ENCODE measurements at regions not wholly inside any gene's neighbourhood (a gene's known extent, or its start where the extent isn't known, plus 50 kb on each side); places are given as distances from the start of the nearest gene placed in this dataset.

- no peaks in the 10 kb centered on the region for H3K27me3 ChIP-seq (ENCODE audit: control insufficient read depth in 1 of 2, insufficient read depth in 1 of 2, low read length in 2 of 2)
- WGBS = 82% methylated on average over 7 of the region's 7 CpGs
- no peak overlapping the region for H3K4me2 ChIP-seq (ENCODE audit: low read length, poor library complexity, severe bottlenecking)
- no peak overlapping the region for H2AFZ ChIP-seq (ENCODE audit: low read depth, low read length)
- no peaks in the 10 kb centered on the region for H3K4me1 ChIP-seq (ENCODE audit: control insufficient read depth, insufficient read depth, low read depth, low read length)
- H3K9me3 ChIP-seq (ENCODE audit: control insufficient read depth, low read length) = no peaks in the 10 kb centered on the region
- no peak overlapping the region for H3K4ac ChIP-seq (ENCODE audit: low read depth in 1 of 2, low read length in 2 of 2)
- no peak overlapping the region for H3K4me3 ChIP-seq (ENCODE audit: insufficient read depth in 1 of 2, low read depth in 1 of 2, low read length in 2 of 2)
- H3K27ac ChIP-seq (ENCODE audit: low read length, poor library complexity, severe bottlenecking) = no peak overlapping the region
- no peak overlapping the region for H3K18ac ChIP-seq (ENCODE audit: low read depth in 1 of 2, low read length in 2 of 2)
- H2BK15ac ChIP-seq (ENCODE audit: low read depth, poor library complexity, severe bottlenecking) = no peak overlapping the region
- DNase-seq = no peak
- H4K91ac ChIP-seq (ENCODE audit: low read length) = no peak overlapping the region
- no peaks in the 10 kb centered on the region for H3K79me1 ChIP-seq (replicated peaks; ENCODE audit: low read length, poor library complexity, severe bottlenecking)
- H2BK120ac ChIP-seq (ENCODE audit: low read depth, low read length) = no peak overlapping the region
- no peak overlapping the region for H3K23ac ChIP-seq (ENCODE audit: low read length in 2 of 2)
- no peak overlapping the region for H2AK5ac ChIP-seq (ENCODE audit: low read length, severe bottlenecking)
- H4K8ac ChIP-seq (ENCODE audit: low read length) = no peak overlapping the region
- no peak overlapping the region for H3K14ac ChIP-seq (ENCODE audit: low read length in 2 of 2)
- H3K9ac ChIP-seq (ENCODE audit: low read length) = no peak overlapping the region
- no peak overlapping the region for H2BK12ac ChIP-seq (ENCODE audit: low read length in 2 of 2)
- H2BK5ac ChIP-seq (ENCODE audit: low read depth, low read length, poor library complexity, severe bottlenecking) = no peak overlapping the region
- no peaks in the 10 kb centered on the region for H3K36me3 ChIP-seq (ENCODE audit: control insufficient read depth in 1 of 2, insufficient read depth in 2 of 2, low read depth in 1 of 2, low read length in 2 of 2)
Measured at GRCh38 chr3:130800829-130801228, 54.2 kb upstream of the PIK3R4 start.

- Histone ChIP-seq H3K4me3 (ENCODE audit: insufficient read depth in 1 of 2, low read depth in 1 of 2, low read length in 2 of 2) (no peak overlapping the region), H3K79me1 (replicated peaks; ENCODE audit: low read length, poor library complexity, severe bottlenecking) (no peaks in the 10 kb centered on the region), H3K18ac (ENCODE audit: low read depth in 1 of 2, low read length in 2 of 2) (no peak overlapping the region), H3K4ac (ENCODE audit: low read depth in 1 of 2, low read length in 2 of 2) (no peak overlapping the region), H4K91ac (ENCODE audit: low read length) (no peak overlapping the region), H2BK120ac (ENCODE audit: low read depth, low read length) (no peak overlapping the region), H2BK12ac (ENCODE audit: low read length in 2 of 2) (no peak overlapping the region), H3K36me3 (ENCODE audit: control insufficient read depth in 1 of 2, insufficient read depth in 2 of 2, low read depth in 1 of 2, low read length in 2 of 2) (no peaks in the 10 kb centered on the region), H2BK5ac (ENCODE audit: low read depth, low read length, poor library complexity, severe bottlenecking) (no peak overlapping the region), H3K23ac (ENCODE audit: low read length in 2 of 2) (no peak overlapping the region), H3K14ac (ENCODE audit: low read length in 2 of 2) (no peak overlapping the region), H3K9ac (ENCODE audit: low read length) (no peak overlapping the region), H3K9me3 (ENCODE audit: control insufficient read depth, low read length) (no peaks in the 10 kb centered on the region), H3K27ac (ENCODE audit: low read length, poor library complexity, severe bottlenecking) (no peak overlapping the region), H2BK15ac (ENCODE audit: low read depth, poor library complexity, severe bottlenecking) (no peak overlapping the region), H3K4me2 (ENCODE audit: low read length, poor library complexity, severe bottlenecking) (no peak overlapping the region), H4K8ac (ENCODE audit: low read length) (no peak overlapping the region), H2AFZ (ENCODE audit: low read depth, low read length) (no peak overlapping the region), H2AK5ac (ENCODE audit: low read length, severe bottlenecking) (no peak overlapping the region), H3K27me3 (ENCODE audit: control insufficient read depth in 1 of 2, insufficient read depth in 1 of 2, low read length in 2 of 2) (no peaks in the 10 kb centered on the region), H3K4me1 (ENCODE audit: control insufficient read depth, insufficient read depth, low read depth, low read length) (no peaks in the 10 kb centered on the region)
- WGBS = 87% methylated on average over 2 of the region's 3 CpGs
- DNase-seq = no peak
Measured at GRCh38 chr3:130801473-130801872, 54.8 kb upstream of the PIK3R4 start.

GRCh38 chr3:130811557-130811956 lies 64.9 kb upstream of the PIK3R4 start:
- Histone ChIP-seq H4K8ac (ENCODE audit: low read length) (no peak overlapping the region), H2BK120ac (ENCODE audit: low read depth, low read length) (no peak overlapping the region), H3K79me1 (replicated peaks; ENCODE audit: low read length, poor library complexity, severe bottlenecking) (no peaks in the 10 kb centered on the region), H3K27me3 (ENCODE audit: control insufficient read depth in 1 of 2, insufficient read depth in 1 of 2, low read length in 2 of 2) (no peaks in the 10 kb centered on the region), H3K4me3 (ENCODE audit: insufficient read depth in 1 of 2, low read depth in 1 of 2, low read length in 2 of 2) (no peak overlapping the region), H3K4me1 (ENCODE audit: control insufficient read depth, insufficient read depth, low read depth, low read length) (no peaks in the 10 kb centered on the region), H3K14ac (ENCODE audit: low read length in 2 of 2) (no peak overlapping the region), H3K4me2 (ENCODE audit: low read length, poor library complexity, severe bottlenecking) (no peak overlapping the region), H3K18ac (ENCODE audit: low read depth in 1 of 2, low read length in 2 of 2) (no peak overlapping the region), H2AK5ac (ENCODE audit: low read length, severe bottlenecking) (no peak overlapping the region), H2BK12ac (ENCODE audit: low read length in 2 of 2) (no peak overlapping the region), H2BK5ac (ENCODE audit: low read depth, low read length, poor library complexity, severe bottlenecking) (no peak overlapping the region), H3K9ac (ENCODE audit: low read length) (no peak overlapping the region), H3K23ac (ENCODE audit: low read length in 2 of 2) (no peak overlapping the region), H4K91ac (ENCODE audit: low read length) (no peak overlapping the region), H3K36me3 (ENCODE audit: control insufficient read depth in 1 of 2, insufficient read depth in 2 of 2, low read depth in 1 of 2, low read length in 2 of 2) (no peaks in the 10 kb centered on the region), H3K27ac (ENCODE audit: low read length, poor library complexity, severe bottlenecking) (no peak overlapping the region), H3K4ac (ENCODE audit: low read depth in 1 of 2, low read length in 2 of 2) (no peak overlapping the region), H3K9me3 (ENCODE audit: control insufficient read depth, low read length) (no peaks in the 10 kb centered on the region), H2AFZ (ENCODE audit: low read depth, low read length) (no peak overlapping the region), H2BK15ac (ENCODE audit: low read depth, poor library complexity, severe bottlenecking) (no peak overlapping the region)
- 96% methylated on average over 2 of the region's 2 CpGs for WGBS
- no peak for DNase-seq

- H4K8ac ChIP-seq (ENCODE audit: low read length) = no peak overlapping the region
- H2AK5ac ChIP-seq (ENCODE audit: low read length, severe bottlenecking) = no peak overlapping the region
- H3K23ac ChIP-seq (ENCODE audit: low read length in 2 of 2) = no peak overlapping the region
- DNase-seq = no peak
- H2BK12ac ChIP-seq (ENCODE audit: low read length in 2 of 2) = no peak overlapping the region
- no peak overlapping the region for H2BK15ac ChIP-seq (ENCODE audit: low read depth, poor library complexity, severe bottlenecking)
- no peaks in the 10 kb centered on the region for H3K9me3 ChIP-seq (ENCODE audit: control insufficient read depth, low read length)
- 92% methylated on average over 30 of the region's 36 CpGs for WGBS
- H3K9ac ChIP-seq (ENCODE audit: low read length) = no peak overlapping the region
- H2BK5ac ChIP-seq (ENCODE audit: low read depth, low read length, poor library complexity, severe bottlenecking) = no peak overlapping the region
- peaks cover 0 to 6% of the 10 kb centered on the region in 2 experiments for H3K27me3 ChIP-seq (ENCODE audit: control insufficient read depth in 1 of 2, insufficient read depth in 1 of 2, low read length in 2 of 2)
- H3K18ac ChIP-seq (ENCODE audit: low read depth in 1 of 2, low read length in 2 of 2) = no peak overlapping the region
- H3K27ac ChIP-seq (ENCODE audit: low read length, poor library complexity, severe bottlenecking) = no peak overlapping the region
- no peak overlapping the region for H2AFZ ChIP-seq (ENCODE audit: low read depth, low read length)
- H3K4me3 ChIP-seq (ENCODE audit: insufficient read depth in 1 of 2, low read depth in 1 of 2, low read length in 2 of 2) = no peak overlapping the region
- no peak overlapping the region for H3K14ac ChIP-seq (ENCODE audit: low read length in 2 of 2)
- no peak overlapping the region for H3K4me2 ChIP-seq (ENCODE audit: low read length, poor library complexity, severe bottlenecking)
- H4K91ac ChIP-seq (ENCODE audit: low read length) = no peak overlapping the region
- H3K79me1 ChIP-seq (replicated peaks; ENCODE audit: low read length, poor library complexity, severe bottlenecking) = no peaks in the 10 kb centered on the region
- H3K4me1 ChIP-seq (ENCODE audit: control insufficient read depth, insufficient read depth, low read depth, low read length) = no peaks in the 10 kb centered on the region
- H3K4ac ChIP-seq (ENCODE audit: low read depth in 1 of 2, low read length in 2 of 2) = no peak overlapping the region
- H2BK120ac ChIP-seq (ENCODE audit: low read depth, low read length) = no peak overlapping the region
- H3K36me3 ChIP-seq (ENCODE audit: control insufficient read depth in 1 of 2, insufficient read depth in 2 of 2, low read depth in 1 of 2, low read length in 2 of 2) = no peaks in the 10 kb centered on the region
Measured at GRCh38 chr3:130814691-130815472, 68.3 kb upstream of the PIK3R4 start.

Data from mesenchymal stem cell (in vitro differentiated cells and primary cell).